HG03025 (cell line): ENCODE measurements at regions not wholly inside any gene's neighbourhood (a gene's known extent, or its start where the extent isn't known, plus 50 kb on each side); places are given as distances from the start of the nearest gene placed in this dataset.

ENCODE experiments used
- ATAC-seq: cut with Tn5 transposase; IDR thresholded peaks from one replicate; pipeline ENCODE4 v1.9.1; 2021; ENCODE audit warnings: mild to moderate bottlenecking, moderate library complexity; ENCODE audit not compliant: unreplicated experiment, low FRiP score

GRCh38 chr4:140809676-140810075 is 53.5 kb upstream of the TBC1D9 start:
- no peak for ATAC-seq

- no peak for ATAC-seq
Measured at GRCh38 chr4:140808256-140808655, 52.1 kb upstream of the TBC1D9 start.

- ATAC-seq, result peak; percentile 91
Measured at GRCh38 chr4:140807491-140808252, 51.5 kb upstream of the TBC1D9 start.

- peak; percentile 55 for ATAC-seq
Measured at GRCh38 chr4:140806163-140806562, 50.0 kb upstream of the TBC1D9 start.
